ENCODE measurements at regions not wholly inside any gene's neighbourhood (a gene's known extent, or its start where the extent isn't known, plus 50 kb on each side); places are given as distances from the start of the nearest gene placed in this dataset.

DNA sequence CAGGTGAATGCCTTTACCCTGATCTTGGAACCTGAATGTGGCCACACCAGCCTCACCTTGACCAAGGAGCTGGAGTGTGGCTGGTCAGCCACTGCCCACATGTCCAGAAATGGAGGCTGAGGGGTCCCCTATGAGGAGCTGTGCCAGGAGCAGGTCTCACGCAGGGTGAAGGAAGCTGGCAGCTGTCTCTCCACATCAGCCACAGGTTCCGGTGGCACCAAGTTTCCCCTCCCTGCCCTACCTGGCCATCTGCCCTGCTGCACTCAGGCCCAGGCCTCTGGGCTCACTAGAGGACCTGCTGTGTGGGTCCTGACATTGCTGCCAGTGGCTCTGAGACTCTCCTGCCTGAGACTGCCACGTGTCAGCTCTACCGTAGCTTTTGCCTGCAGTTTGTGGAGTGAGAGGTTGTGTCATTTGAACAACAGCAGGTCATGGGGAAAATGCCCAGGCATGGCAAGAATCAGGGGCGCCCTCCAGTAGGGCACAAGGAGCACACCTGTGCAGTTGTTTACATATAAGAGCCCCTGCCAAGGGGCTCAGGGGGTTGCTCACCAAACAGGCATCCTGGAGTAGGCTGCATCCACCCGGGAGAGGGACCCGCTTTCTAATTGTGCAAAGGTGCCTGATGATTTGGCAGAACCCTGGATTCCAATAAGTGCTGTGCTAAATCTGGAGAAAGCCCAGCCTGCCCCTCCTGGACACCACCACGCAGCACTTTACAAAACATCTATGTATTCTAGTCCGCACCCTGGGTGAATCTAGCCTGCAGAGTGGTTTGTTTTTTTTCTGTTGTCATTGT lies 258.5 kb upstream of the TLE3 start:
- TF ChIP-seq SMC3 (conservative IDR thresholded peaks at IDR 0.05; ENCODE audit: poor library complexity) (no peak), MXI1 (conservative IDR thresholded peaks at IDR 0.05; ENCODE audit: poor library complexity, severe bottlenecking) (no peak), RAD21 (conservative IDR thresholded peaks at IDR 0.05) (no peak)
- TF ChIP-seq, protein P1, sequence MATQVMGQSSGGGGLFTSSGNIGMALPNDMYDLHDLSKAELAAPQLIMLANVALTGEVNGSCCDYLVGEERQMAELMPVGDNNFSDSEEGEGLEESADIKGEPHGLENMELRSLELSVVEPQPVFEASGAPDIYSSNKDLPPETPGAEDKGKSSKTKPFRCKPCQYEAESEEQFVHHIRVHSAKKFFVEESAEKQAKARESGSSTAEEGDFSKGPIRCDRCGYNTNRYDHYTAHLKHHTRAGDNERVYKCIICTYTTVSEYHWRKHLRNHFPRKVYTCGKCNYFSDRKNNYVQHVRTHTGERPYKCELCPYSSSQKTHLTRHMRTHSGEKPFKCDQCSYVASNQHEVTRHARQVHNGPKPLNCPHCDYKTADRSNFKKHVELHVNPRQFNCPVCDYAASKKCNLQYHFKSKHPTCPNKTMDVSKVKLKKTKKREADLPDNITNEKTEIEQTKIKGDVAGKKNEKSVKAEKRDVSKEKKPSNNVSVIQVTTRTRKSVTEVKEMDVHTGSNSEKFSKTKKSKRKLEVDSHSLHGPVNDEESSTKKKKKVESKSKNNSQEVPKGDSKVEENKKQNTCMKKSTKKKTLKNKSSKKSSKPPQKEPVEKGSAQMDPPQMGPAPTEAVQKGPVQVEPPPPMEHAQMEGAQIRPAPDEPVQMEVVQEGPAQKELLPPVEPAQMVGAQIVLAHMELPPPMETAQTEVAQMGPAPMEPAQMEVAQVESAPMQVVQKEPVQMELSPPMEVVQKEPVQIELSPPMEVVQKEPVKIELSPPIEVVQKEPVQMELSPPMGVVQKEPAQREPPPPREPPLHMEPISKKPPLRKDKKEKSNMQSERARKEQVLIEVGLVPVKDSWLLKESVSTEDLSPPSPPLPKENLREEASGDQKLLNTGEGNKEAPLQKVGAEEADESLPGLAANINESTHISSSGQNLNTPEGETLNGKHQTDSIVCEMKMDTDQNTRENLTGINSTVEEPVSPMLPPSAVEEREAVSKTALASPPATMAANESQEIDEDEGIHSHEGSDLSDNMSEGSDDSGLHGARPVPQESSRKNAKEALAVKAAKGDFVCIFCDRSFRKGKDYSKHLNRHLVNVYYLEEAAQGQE (IDR thresholded peaks at IDR 0.05; ENCODE audit: borderline replicate concordance), result no peak
- no peak overlapping the region for H3K9ac ChIP-seq (ENCODE audit: low read length)
- no peak overlapping the region for H3K4me3 ChIP-seq (ENCODE audit: low read length)
- H3K27ac ChIP-seq (ENCODE audit: low read length), result no peak overlapping the region
- H2AFZ ChIP-seq (ENCODE audit: low read depth, low read length), result no peak overlapping the region
- H3K79me2 ChIP-seq (replicated peaks; ENCODE audit: insufficient read depth, low read length), result no peaks in the 10 kb centered on the region
- no peak overlapping the region for H3K4me2 ChIP-seq (ENCODE audit: low read length)
- no peaks in the 10 kb centered on the region for H4K20me1 ChIP-seq (ENCODE audit: insufficient read depth)
- no peaks in the 10 kb centered on the region for H3F3A ChIP-seq (ENCODE audit: insufficient read depth, low read length, poor library complexity, severe bottlenecking)
- no peaks in the 10 kb centered on the region for H3K9me3 ChIP-seq (ENCODE audit: low read length)
- no peaks in the 10 kb centered on the region for H3K36me3 ChIP-seq (ENCODE audit: insufficient read depth, low read length)
- no peaks in the 10 kb centered on the region for H3K27me3 ChIP-seq (ENCODE audit: insufficient read depth, low read depth, low read length)
- H3K9me2 ChIP-seq (ENCODE audit: insufficient read depth, low read length), result no peaks in the 10 kb centered on the region

DNA sequence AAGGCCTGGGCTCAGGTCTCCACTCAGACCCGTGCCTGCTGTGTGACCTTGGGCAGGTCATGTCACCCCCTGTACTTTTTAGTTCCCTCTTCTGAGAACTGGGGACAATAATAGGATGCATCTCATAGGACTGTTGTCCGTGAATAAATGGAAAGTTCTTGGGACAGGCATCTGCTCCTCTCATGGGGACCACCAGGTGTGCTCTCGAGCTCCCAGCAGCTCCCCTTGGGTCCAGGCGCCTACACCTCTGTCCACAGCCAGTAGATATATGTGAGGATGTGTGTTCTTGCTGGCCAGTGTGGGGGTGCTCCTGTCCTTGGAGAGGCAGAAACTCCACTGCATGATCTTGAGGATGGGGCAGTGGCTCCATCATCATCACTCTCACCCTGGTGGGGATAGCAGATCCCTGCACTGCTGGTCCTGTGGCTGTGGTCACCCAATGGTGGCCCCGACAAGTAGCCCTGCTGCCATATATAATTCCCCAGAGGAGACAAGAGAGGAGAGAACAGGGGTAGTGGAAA lies 257.6 kb upstream of the TLE3 start:
- Histone ChIP-seq H3K9me3 (ENCODE audit: low read length) (no peaks in the 10 kb centered on the region), H4K20me1 (ENCODE audit: insufficient read depth) (no peaks in the 10 kb centered on the region), H3F3A (ENCODE audit: insufficient read depth, low read length, poor library complexity, severe bottlenecking) (no peaks in the 10 kb centered on the region), H3K79me2 (replicated peaks; ENCODE audit: insufficient read depth, low read length) (no peaks in the 10 kb centered on the region), H3K9ac (ENCODE audit: low read length) (no peak overlapping the region), H3K4me3 (ENCODE audit: low read length) (no peak overlapping the region), H3K36me3 (ENCODE audit: insufficient read depth, low read length) (no peaks in the 10 kb centered on the region), H2AFZ (ENCODE audit: low read depth, low read length) (no peak overlapping the region), H3K27me3 (ENCODE audit: insufficient read depth, low read depth, low read length) (no peaks in the 10 kb centered on the region), H3K27ac (ENCODE audit: low read length) (no peak overlapping the region), H3K9me2 (ENCODE audit: insufficient read depth, low read length) (no peaks in the 10 kb centered on the region), H3K4me2 (ENCODE audit: low read length) (no peak overlapping the region)
- TF ChIP-seq, protein P1 (IDR thresholded peaks at IDR 0.05; ENCODE audit: borderline replicate concordance), result no peak
- TF ChIP-seq RAD21 (conservative IDR thresholded peaks at IDR 0.05), result no peak

Data from neural cell (in vitro differentiated cells).